Chondrocyte (in vitro differentiated cells): ENCODE measurements at regions not wholly inside any gene's neighbourhood (a gene's known extent, or its start where the extent isn't known, plus 50 kb on each side); places are given as distances from the start of the nearest gene placed in this dataset.

Experiments used
- DNase-seq: peaks from one replicate; pipeline ENCODE4 v3.0.0; 2021; ENCODE audit warnings: mixed read lengths, low spot score
- H3K27ac Mint-ChIP-seq: one replicate; pipeline ENCODE4 v1.8.0; 2021; ENCODE audit warnings: mild to moderate bottlenecking, moderate library complexity, mixed read lengths; ENCODE audit not compliant: unreplicated experiment
- H3K27me3 Mint-ChIP-seq: 2 replicates; pipeline ENCODE4 v1.8.0; 2021; ENCODE audit warnings: low read depth, mixed read lengths
- H3K36me3 Mint-ChIP-seq: 2 replicates; pipeline ENCODE4 v1.8.0; 2021; ENCODE audit warnings: low read depth, mixed read lengths
- H3K4me1 Mint-ChIP-seq: 2 replicates; pipeline ENCODE4 v1.8.0; 2021; ENCODE audit warnings: low read depth, mild to moderate bottlenecking, mixed read lengths
- H3K4me3 Mint-ChIP-seq: one replicate; pipeline ENCODE4 v1.8.0; 2021; ENCODE audit warnings: mild to moderate bottlenecking, moderate library complexity, mixed read lengths; ENCODE audit not compliant: unreplicated experiment
- H3K9me3 Mint-ChIP-seq: 2 replicates; pipeline ENCODE4 v1.8.0; 2021; ENCODE audit warnings: low read depth, mixed read lengths
- CTCF ChIP-seq: fragments of 200-600 bp; sonication (generic); IDR thresholded peaks from 2 replicates; pipeline ENCODE4 v1.5.0; 2021; ENCODE audit warnings: antibody characterized with exemption, mild to moderate bottlenecking, moderate library complexity

DNA sequence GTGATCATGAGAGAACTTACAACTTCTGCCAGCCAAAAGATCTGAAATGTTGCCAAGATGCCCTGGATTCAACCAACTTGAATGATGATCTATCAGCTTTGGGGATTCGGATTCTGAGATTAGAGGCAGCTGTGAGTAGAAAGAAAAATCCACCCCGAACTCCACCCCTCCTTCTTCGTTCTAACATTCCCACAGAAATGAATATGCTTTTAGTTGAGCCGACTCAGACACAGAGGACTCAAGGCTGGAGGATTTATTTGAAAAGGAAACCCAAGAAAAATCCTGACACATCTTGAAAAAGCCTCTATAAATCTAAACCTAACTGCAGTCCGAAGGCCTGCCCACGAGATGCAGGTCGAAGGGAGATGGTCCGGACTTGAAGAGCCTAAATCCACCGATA lies 275.0 kb downstream of the GAS1 start:
- Mint-ChIP-seq H3K36me3 (peaks cover 4% of the 10 kb centered on the region), H3K27ac (no peak overlapping the region), H3K4me1 (peaks cover 20% of the 10 kb centered on the region), H3K4me3 (no peak overlapping the region), H3K27me3 (no peaks in the 10 kb centered on the region), H3K9me3 (peaks cover 12% of the 10 kb centered on the region)
- DNase-seq = no peak
- no peak for TF ChIP-seq CTCF

- no peak for DNase-seq
- H3K27me3 Mint-ChIP-seq = no peaks in the 10 kb centered on the region
- peaks cover 12% of the 10 kb centered on the region for H3K9me3 Mint-ChIP-seq
- no peak overlapping the region for H3K4me3 Mint-ChIP-seq
- peaks cover 20% of the 10 kb centered on the region for H3K4me1 Mint-ChIP-seq
- H3K36me3 Mint-ChIP-seq = peaks cover 4% of the 10 kb centered on the region
- TF ChIP-seq CTCF = no peak
- no peak overlapping the region for H3K27ac Mint-ChIP-seq
Measured at GRCh38 chr9:86671018-86671417, 276.3 kb downstream of the GAS1 start.

GRCh38 chr9:86670536-86670935 lies 276.8 kb downstream of the GAS1 start:
- DNase-seq = no peak
- no peaks in the 10 kb centered on the region for H3K27me3 Mint-ChIP-seq
- no peak overlapping the region for H3K4me3 Mint-ChIP-seq
- H3K36me3 Mint-ChIP-seq = peaks cover 4% of the 10 kb centered on the region
- H3K4me1 Mint-ChIP-seq = peaks cover 20% of the 10 kb centered on the region
- TF ChIP-seq CTCF = no peak
- H3K9me3 Mint-ChIP-seq = peaks cover 12% of the 10 kb centered on the region
- no peak overlapping the region for H3K27ac Mint-ChIP-seq

- DNase-seq = no peak
- Mint-ChIP-seq H3K36me3 (peaks cover 4% of the 10 kb centered on the region), H3K27me3 (no peaks in the 10 kb centered on the region), H3K4me3 (no peak overlapping the region), H3K4me1 (peaks cover 19% of the 10 kb centered on the region), H3K9me3 (peaks cover 12% of the 10 kb centered on the region), H3K27ac (no peak overlapping the region)
- TF ChIP-seq CTCF = no peak
Measured at GRCh38 chr9:86670076-86670475, 277.2 kb downstream of the GAS1 start.

GRCh38 chr9:86669422-86669821 lies 277.9 kb downstream of the GAS1 start:
- Mint-ChIP-seq H3K9me3 (peaks cover 12% of the 10 kb centered on the region), H3K27me3 (no peaks in the 10 kb centered on the region), H3K4me1 (peaks cover 19% of the 10 kb centered on the region), H3K27ac (no peak overlapping the region), H3K4me3 (no peak overlapping the region), H3K36me3 (peaks cover 4% of the 10 kb centered on the region)
- no peak for DNase-seq
- no peak for TF ChIP-seq CTCF
